ENCODE measurements at regions not wholly inside any gene's neighbourhood (a gene's known extent, or its start where the extent isn't known, plus 50 kb on each side); places are given as distances from the start of the nearest gene placed in this dataset.

GRCh38 chr10:25852364-25852941, 81.6 kb upstream of the MYO3A start:
- H3K27ac Mint-ChIP-seq (ENCODE audit: unreplicated experiment): no peak overlapping the region
- no peak overlapping the region for H3K4me3 Mint-ChIP-seq (ENCODE audit: unreplicated experiment)

GRCh38 chr10:25858076-25858475, 76.0 kb upstream of the MYO3A start:
- no peak for TF ChIP-seq CTCF (IDR thresholded peaks at IDR 0.05; ENCODE audit: unreplicated experiment)
- H3K4me3 Mint-ChIP-seq (ENCODE audit: unreplicated experiment): no peak overlapping the region
- H3K9me3 Mint-ChIP-seq (ENCODE audit: unreplicated experiment): no peaks in the 10 kb centered on the region
- no peak for DNase-seq (ENCODE audit: low spot score)
- H3K27ac Mint-ChIP-seq (ENCODE audit: unreplicated experiment): no peak overlapping the region
- H3K36me3 Mint-ChIP-seq (ENCODE audit: low read depth, unreplicated experiment): no peaks in the 10 kb centered on the region
- no peaks in the 10 kb centered on the region for H3K27me3 Mint-ChIP-seq (ENCODE audit: unreplicated experiment)
- no peaks in the 10 kb centered on the region for H3K4me1 Mint-ChIP-seq (ENCODE audit: unreplicated experiment)

More at GRCh38 chr10:25852364-25852941, 81.6 kb upstream of the MYO3A start:
- Mint-ChIP-seq H3K9me3 (ENCODE audit: unreplicated experiment) (no peaks in the 10 kb centered on the region), H3K27me3 (ENCODE audit: unreplicated experiment) (peaks cover 3% of the 10 kb centered on the region), H3K36me3 (ENCODE audit: low read depth, unreplicated experiment) (no peaks in the 10 kb centered on the region), H3K4me1 (ENCODE audit: unreplicated experiment) (no peaks in the 10 kb centered on the region)
- no peak for TF ChIP-seq CTCF (IDR thresholded peaks at IDR 0.05; ENCODE audit: unreplicated experiment)
- no peak for DNase-seq (ENCODE audit: low spot score)

GRCh38 chr10:25865267-25865666, 68.8 kb upstream of the MYO3A start:
- no peaks in the 10 kb centered on the region for H3K9me3 Mint-ChIP-seq (ENCODE audit: unreplicated experiment)
- no peaks in the 10 kb centered on the region for H3K36me3 Mint-ChIP-seq (ENCODE audit: low read depth, unreplicated experiment)
- DNase-seq (ENCODE audit: low spot score): no peak
- H3K4me3 Mint-ChIP-seq (ENCODE audit: unreplicated experiment): no peak overlapping the region
- H3K27ac Mint-ChIP-seq (ENCODE audit: unreplicated experiment): no peak overlapping the region
- TF ChIP-seq CTCF (IDR thresholded peaks at IDR 0.05; ENCODE audit: unreplicated experiment): no peak
- H3K4me1 Mint-ChIP-seq (ENCODE audit: unreplicated experiment): no peaks in the 10 kb centered on the region
- no peaks in the 10 kb centered on the region for H3K27me3 Mint-ChIP-seq (ENCODE audit: unreplicated experiment)

GRCh38 chr10:25867321-25867720, 66.7 kb upstream of the MYO3A start:
- DNase-seq (ENCODE audit: low spot score): no peak
- no peak for TF ChIP-seq CTCF (IDR thresholded peaks at IDR 0.05; ENCODE audit: unreplicated experiment)
- H3K27ac Mint-ChIP-seq (ENCODE audit: unreplicated experiment): no peak overlapping the region

GRCh38 chr10:25869067-25869591, 64.9 kb upstream of the MYO3A start:
- Mint-ChIP-seq H3K27me3 (ENCODE audit: unreplicated experiment) (no peaks in the 10 kb centered on the region), H3K36me3 (ENCODE audit: low read depth, unreplicated experiment) (peaks cover 5% of the 10 kb centered on the region), H3K4me1 (ENCODE audit: unreplicated experiment) (no peaks in the 10 kb centered on the region), H3K9me3 (ENCODE audit: unreplicated experiment) (no peaks in the 10 kb centered on the region), H3K27ac (ENCODE audit: unreplicated experiment) (no peak overlapping the region), H3K4me3 (ENCODE audit: unreplicated experiment) (no peak overlapping the region)
- no peak for DNase-seq (ENCODE audit: low spot score)
- no peak for TF ChIP-seq CTCF (IDR thresholded peaks at IDR 0.05; ENCODE audit: unreplicated experiment)

More at GRCh38 chr10:25867321-25867720, 66.7 kb upstream of the MYO3A start:
- Mint-ChIP-seq H3K36me3 (ENCODE audit: low read depth, unreplicated experiment) (peaks cover 5% of the 10 kb centered on the region), H3K4me1 (ENCODE audit: unreplicated experiment) (no peaks in the 10 kb centered on the region), H3K4me3 (ENCODE audit: unreplicated experiment) (no peak overlapping the region), H3K27me3 (ENCODE audit: unreplicated experiment) (no peaks in the 10 kb centered on the region), H3K9me3 (ENCODE audit: unreplicated experiment) (no peaks in the 10 kb centered on the region)
